ENCODE measurements at regions not wholly inside any gene's neighbourhood (a gene's known extent, or its start where the extent isn't known, plus 50 kb on each side); places are given as distances from the start of the nearest gene placed in this dataset.

GRCh38 chr22:27179161-27179560, 521.8 kb downstream of the MIAT start:
- H3K27me3 Mint-ChIP-seq (ENCODE audit: low read depth) = peaks cover 10% of the 10 kb centered on the region
- H3K4me1 ChIP-seq (ENCODE audit: insufficient read depth, low read length) = peaks cover 6% of the 10 kb centered on the region; the same call in 1 of the 2 replicates
- no peak overlapping the region for H3T11ph ChIP-seq (ENCODE audit: low read length)
- no peak overlapping the region for H3K27ac ChIP-seq (ENCODE audit: insufficient read length, low read depth, low read length)
- no peak overlapping the region for H2AK5ac ChIP-seq (ENCODE audit: insufficient read length, low read length)
- H3K23me2 ChIP-seq (ENCODE audit: insufficient read length, low read depth, low read length, poor library complexity, severe bottlenecking) = peaks cover 3% of the 10 kb centered on the region
- H3K56ac ChIP-seq (ENCODE audit: insufficient read length, low read depth, low read length) = no peak overlapping the region
- H2BK12ac ChIP-seq (ENCODE audit: insufficient read length, low read depth, low read length) = no peak overlapping the region
- no peak overlapping the region for H3K4ac ChIP-seq (ENCODE audit: low read depth, low read length)
- H3K27ac Mint-ChIP-seq = no peak overlapping the region
- no peak overlapping the region for H4K5ac ChIP-seq (ENCODE audit: insufficient read length, low read depth, low read length)
- H4K20me1 ChIP-seq (ENCODE audit: control insufficient read depth, insufficient read depth, insufficient read length) = no peaks in the 10 kb centered on the region
- H4K91ac ChIP-seq (ENCODE audit: insufficient read length, low read depth, low read length) = no peak overlapping the region
- no peak overlapping the region for H3K23ac ChIP-seq (ENCODE audit: insufficient read length, low read depth, low read length)
- no peaks in the 10 kb centered on the region for H3K9me3 Mint-ChIP-seq
- no peak for DNase-seq
- no peak overlapping the region for H2BK120ac ChIP-seq (ENCODE audit: low read depth, low read length, poor library complexity, severe bottlenecking)
- no peaks in the 10 kb centered on the region for H3K9me3 ChIP-seq (ENCODE audit: control insufficient read depth, low read depth, low read length)
- H4K8ac ChIP-seq (replicated peaks; ENCODE audit: insufficient read length, low read depth, low read length) = no peak overlapping the region
- no peaks in the 10 kb centered on the region for H3K79me2 ChIP-seq (ENCODE audit: insufficient read depth, low read length)
- no peaks in the 10 kb centered on the region for H3K36me3 Mint-ChIP-seq (ENCODE audit: insufficient read depth in 1 of 3, low read depth in 3 of 3)
- H3K14ac ChIP-seq (ENCODE audit: insufficient read depth, low read length) = no peak overlapping the region
- WGBS (ENCODE audit: extremely low coverage, insufficient read length, low lambda C conversion rate) = no CpG with 5 or more reads among the region's 3 CpGs
- H2BK20ac ChIP-seq (ENCODE audit: low read depth, low read length, poor library complexity, severe bottlenecking) = no peak overlapping the region
- no peak overlapping the region for H3K4me2 ChIP-seq (ENCODE audit: insufficient read depth, insufficient read length, low read length)
- no peak overlapping the region for H3K4me3 Mint-ChIP-seq
- no peak overlapping the region for H2AFZ ChIP-seq (ENCODE audit: low read length)
- H3K79me1 ChIP-seq (ENCODE audit: insufficient read depth, low read depth, low read length, poor library complexity, severe bottlenecking) = no peaks in the 10 kb centered on the region
- no peak overlapping the region for H3K9ac ChIP-seq (ENCODE audit: extremely low read depth, insufficient read length, low read length)
- no peak overlapping the region for H2BK15ac ChIP-seq (ENCODE audit: low read depth, low read length)
- TF ChIP-seq, protein P1, sequence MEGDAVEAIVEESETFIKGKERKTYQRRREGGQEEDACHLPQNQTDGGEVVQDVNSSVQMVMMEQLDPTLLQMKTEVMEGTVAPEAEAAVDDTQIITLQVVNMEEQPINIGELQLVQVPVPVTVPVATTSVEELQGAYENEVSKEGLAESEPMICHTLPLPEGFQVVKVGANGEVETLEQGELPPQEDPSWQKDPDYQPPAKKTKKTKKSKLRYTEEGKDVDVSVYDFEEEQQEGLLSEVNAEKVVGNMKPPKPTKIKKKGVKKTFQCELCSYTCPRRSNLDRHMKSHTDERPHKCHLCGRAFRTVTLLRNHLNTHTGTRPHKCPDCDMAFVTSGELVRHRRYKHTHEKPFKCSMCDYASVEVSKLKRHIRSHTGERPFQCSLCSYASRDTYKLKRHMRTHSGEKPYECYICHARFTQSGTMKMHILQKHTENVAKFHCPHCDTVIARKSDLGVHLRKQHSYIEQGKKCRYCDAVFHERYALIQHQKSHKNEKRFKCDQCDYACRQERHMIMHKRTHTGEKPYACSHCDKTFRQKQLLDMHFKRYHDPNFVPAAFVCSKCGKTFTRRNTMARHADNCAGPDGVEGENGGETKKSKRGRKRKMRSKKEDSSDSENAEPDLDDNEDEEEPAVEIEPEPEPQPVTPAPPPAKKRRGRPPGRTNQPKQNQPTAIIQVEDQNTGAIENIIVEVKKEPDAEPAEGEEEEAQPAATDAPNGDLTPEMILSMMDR (conservative IDR thresholded peaks at IDR 0.05) = no peak
- peaks cover 17 to 36% of the 10 kb centered on the region in 2 experiments for H3K4me1 Mint-ChIP-seq
- H2BK5ac ChIP-seq (ENCODE audit: insufficient read length, low read length) = no peak overlapping the region
- no peak overlapping the region for H3K18ac ChIP-seq (ENCODE audit: insufficient read length, low read depth, low read length)
- no peaks in the 10 kb centered on the region for H3K27me3 ChIP-seq (ENCODE audit: insufficient read depth, low read length)
